ENCODE measurements at regions not wholly inside any gene's neighbourhood (a gene's known extent, or its start where the extent isn't known, plus 50 kb on each side); places are given as distances from the start of the nearest gene placed in this dataset.

GRCh38 chr3:176870451-176870850, 326.8 kb downstream of the TBL1XR1 start (continued):
- no peak for TF ChIP-seq HMBOX1 (IDR thresholded peaks at IDR 0.05)

- H3K79me2 ChIP-seq (ENCODE audit: control insufficient read depth, insufficient read depth, low read length) = no peaks in the 10 kb centered on the region
- H3K27ac ChIP-seq (ENCODE audit: extremely low read depth, low read depth, low read length) = no peak overlapping the region
- H3K36me3 ChIP-seq (ENCODE audit: control insufficient read depth, insufficient read depth, low read length) = no peaks in the 10 kb centered on the region
- in situ Hi-C loops (cut with MboI) (no loop called here), intact Hi-C loops (cut with micrococcal nuclease) (no loop called here)
- no peaks in the 10 kb centered on the region for H3K9me3 ChIP-seq (replicated peaks; ENCODE audit: control insufficient read depth, insufficient read depth, low read depth, low read length)
- DNase-seq (ENCODE audit: extremely low read depth in 1 of 4, low spot score in 3 of 4) (no peak), FAIRE-seq (no peak), ATAC-seq (no peak)
- 0% methylated on average over 7 of the region's 7 CpGs for WGBS (ENCODE audit: insufficient coverage, low coverage, missing lambda C conversion rate)
- H3K4me1 ChIP-seq (replicated peaks in 1 of 2; ENCODE audit: control insufficient read depth in 2 of 2, insufficient read depth in 2 of 2, low read length in 2 of 2) = peaks cover 2 to 5% of the 10 kb centered on the region in 2 experiments; a peak in 3 of 5 replicates
- H3K27me3 ChIP-seq (ENCODE audit: control insufficient read depth in 2 of 2, insufficient read depth in 2 of 2, low read length in 2 of 2) = no peaks in the 10 kb centered on the region
- BruUV-seq (replicated peaks) = no TSS peak
- ChIA-PET POLR2A (no interaction called here), CTCF (ENCODE audit: low intra/inter-chr PET ratio) (no interaction called here)
- no peak overlapping the region for H2AFZ ChIP-seq (ENCODE audit: low read depth, low read length)
- H3K9me1 ChIP-seq (ENCODE audit: control insufficient read depth, insufficient read depth, low read length) = no peaks in the 10 kb centered on the region
- no peak overlapping the region for H3K9ac ChIP-seq (ENCODE audit: insufficient read depth in 1 of 2, low read depth in 2 of 2, low read length in 2 of 2)
- no peak overlapping the region for H3K4me3 ChIP-seq
- H3K4me2 ChIP-seq (ENCODE audit: insufficient read depth, low read length) = no peak overlapping the region
- H4K20me1 ChIP-seq (replicated peaks; ENCODE audit: control insufficient read depth, insufficient read depth, low read length) = no peaks in the 10 kb centered on the region
- TF ChIP-seq CREBBP (IDR thresholded peaks at IDR 0.05; ENCODE audit: low read depth, low read length) = no peak
- no peak for TF ChIP-seq ZNF316 (IDR thresholded peaks at IDR 0.05)
- TF ChIP-seq KDM4B (IDR thresholded peaks at IDR 0.05; ENCODE audit: borderline replicate concordance in 2 of 2, low read depth in 1 of 2) = no peak
- no peak for TF ChIP-seq ETV6 (IDR thresholded peaks at IDR 0.05; ENCODE audit: borderline replicate concordance in 1 of 2, low read depth in 2 of 2, low read length in 1 of 2)
- no peak for TF ChIP-seq ETV6 (CRISPR knock-in tag; IDR thresholded peaks at IDR 0.05; ENCODE audit: borderline replicate concordance)
- no peak for TF ChIP-seq PYGO2 (tag; IDR thresholded peaks at IDR 0.05)
- TF ChIP-seq SMARCC2 (IDR thresholded peaks at IDR 0.05; ENCODE audit: low read depth) = no peak
- no peak for TF ChIP-seq VEZF1 (CRISPR knock-in tag; IDR thresholded peaks at IDR 0.05)
- no peak for TF ChIP-seq CBX2 (IDR thresholded peaks at IDR 0.05; ENCODE audit: insufficient read depth, low read length, poor library complexity, severe bottlenecking)
- TF ChIP-seq BRD4 (IDR thresholded peaks at IDR 0.05) = no peak
- no peak for TF ChIP-seq SMAD4 (CRISPR knock-in tag; conservative IDR thresholded peaks at IDR 0.05)
- no peak for TF ChIP-seq HMBOX1 (IDR thresholded peaks at IDR 0.05)
- no peak for TF ChIP-seq L3MBTL2 (IDR thresholded peaks at IDR 0.05)
- TF ChIP-seq PRMT5 (CRISPR knock-in tag; IDR thresholded peaks at IDR 0.05) = no peak
- no peak for TF ChIP-seq EP300 (IDR thresholded peaks at IDR 0.05; ENCODE audit: low read length)
- TF ChIP-seq KLF10 (CRISPR knock-in tag; IDR thresholded peaks at IDR 0.05) = no peak
- TF ChIP-seq CTBP1 (IDR thresholded peaks at IDR 0.05; ENCODE audit: borderline replicate concordance) = no peak
- no peak for TF ChIP-seq ZNF589 (CRISPR knock-in tag; IDR thresholded peaks at IDR 0.05; ENCODE audit: low read depth)
Measured at GRCh38 chr3:176867681-176868663, 329.3 kb downstream of the TBL1XR1 start.

All from K562 (cell line).